Chondrocyte (in vitro differentiated cells): ENCODE measurements at regions not wholly inside any gene's neighbourhood (a gene's known extent, or its start where the extent isn't known, plus 50 kb on each side); places are given as distances from the start of the nearest gene placed in this dataset.

Experiments used
- DNase-seq: peaks from one replicate; pipeline ENCODE4 v3.0.0; 2021; ENCODE audit warnings: mixed read lengths, low spot score
- H3K27ac Mint-ChIP-seq: one replicate; pipeline ENCODE4 v1.8.0; 2021; ENCODE audit warnings: mild to moderate bottlenecking, moderate library complexity, mixed read lengths; ENCODE audit not compliant: unreplicated experiment
- H3K27me3 Mint-ChIP-seq: 2 replicates; pipeline ENCODE4 v1.8.0; 2021; ENCODE audit warnings: low read depth, mixed read lengths
- H3K36me3 Mint-ChIP-seq: 2 replicates; pipeline ENCODE4 v1.8.0; 2021; ENCODE audit warnings: low read depth, mixed read lengths
- H3K4me1 Mint-ChIP-seq: 2 replicates; pipeline ENCODE4 v1.8.0; 2021; ENCODE audit warnings: low read depth, mild to moderate bottlenecking, mixed read lengths
- H3K4me3 Mint-ChIP-seq: one replicate; pipeline ENCODE4 v1.8.0; 2021; ENCODE audit warnings: mild to moderate bottlenecking, moderate library complexity, mixed read lengths; ENCODE audit not compliant: unreplicated experiment
- H3K9me3 Mint-ChIP-seq: 2 replicates; pipeline ENCODE4 v1.8.0; 2021; ENCODE audit warnings: low read depth, mixed read lengths
- CTCF ChIP-seq: fragments of 200-600 bp; sonication (generic); IDR thresholded peaks from 2 replicates; pipeline ENCODE4 v1.5.0; 2021; ENCODE audit warnings: antibody characterized with exemption, mild to moderate bottlenecking, moderate library complexity

GRCh38 chr6:139778106-139778505 is 403.7 kb upstream of the CITED2 start:
- Mint-ChIP-seq H3K4me1 (peaks cover 11% of the 10 kb centered on the region), H3K36me3 (no peaks in the 10 kb centered on the region), H3K4me3 (no peak overlapping the region), H3K9me3 (no peaks in the 10 kb centered on the region), H3K27me3 (no peaks in the 10 kb centered on the region), H3K27ac (no peak overlapping the region)
- no peak for DNase-seq
- no peak for TF ChIP-seq CTCF

- no peaks in the 10 kb centered on the region for H3K27me3 Mint-ChIP-seq
- no peak overlapping the region for H3K27ac Mint-ChIP-seq
- H3K36me3 Mint-ChIP-seq: no peaks in the 10 kb centered on the region
Measured at GRCh38 chr6:139777202-139777970, 402.9 kb upstream of the CITED2 start.

GRCh38 chr6:139776041-139776440 is 401.6 kb upstream of the CITED2 start:
- TF ChIP-seq CTCF: no peak
- peaks cover 19% of the 10 kb centered on the region for H3K4me1 Mint-ChIP-seq
- H3K9me3 Mint-ChIP-seq: no peaks in the 10 kb centered on the region
- no peak overlapping the region for H3K27ac Mint-ChIP-seq
- DNase-seq: no peak
- H3K27me3 Mint-ChIP-seq: no peaks in the 10 kb centered on the region
- no peak overlapping the region for H3K4me3 Mint-ChIP-seq
- no peaks in the 10 kb centered on the region for H3K36me3 Mint-ChIP-seq

More at GRCh38 chr6:139777202-139777970, 402.9 kb upstream of the CITED2 start:
- no peak for DNase-seq
- peaks cover 11% of the 10 kb centered on the region for H3K4me1 Mint-ChIP-seq
- no peak overlapping the region for H3K4me3 Mint-ChIP-seq
- H3K9me3 Mint-ChIP-seq: no peaks in the 10 kb centered on the region
- TF ChIP-seq CTCF: no peak

- Mint-ChIP-seq H3K9me3 (no peaks in the 10 kb centered on the region), H3K27me3 (no peaks in the 10 kb centered on the region), H3K4me3 (no peak overlapping the region), H3K4me1 (peaks cover 55% of the 10 kb centered on the region), H3K36me3 (no peaks in the 10 kb centered on the region), H3K27ac (no peak overlapping the region)
- no peak for DNase-seq
- TF ChIP-seq CTCF: no peak
Measured at GRCh38 chr6:139768196-139768595, 393.7 kb upstream of the CITED2 start.

- H3K36me3 Mint-ChIP-seq: no peaks in the 10 kb centered on the region
Measured at GRCh38 chr6:139766796-139767195, 392.3 kb upstream of the CITED2 start.

More at GRCh38 chr6:139766796-139767195, 392.3 kb upstream of the CITED2 start:
- H3K27me3 Mint-ChIP-seq: no peaks in the 10 kb centered on the region
- H3K27ac Mint-ChIP-seq: no peak overlapping the region
- no peak overlapping the region for H3K4me3 Mint-ChIP-seq
- no peak for DNase-seq
- H3K4me1 Mint-ChIP-seq: peaks cover 68% of the 10 kb centered on the region
- no peak for TF ChIP-seq CTCF
- H3K9me3 Mint-ChIP-seq: no peaks in the 10 kb centered on the region
